ENCODE measurements at regions not wholly inside any gene's neighbourhood (a gene's known extent, or its start where the extent isn't known, plus 50 kb on each side); places are given as distances from the start of the nearest gene placed in this dataset.

- peak; percentile 52; the same call in 1 of the 2 replicates for TF ChIP-seq PKNOX1 (IDR thresholded peaks at IDR 0.05)
- TF ChIP-seq ELF4 (IDR thresholded peaks at IDR 0.05) = 0 out of 2 replicates have a peak, but pooled peaks have one; percentile 20
- peak; percentile 78 for TF ChIP-seq NFRKB (IDR thresholded peaks at IDR 0.05)
- TF ChIP-seq BHLHE40 (IDR thresholded peaks at IDR 0.05; ENCODE audit: borderline replicate concordance) = no peak; the same call in 1 of the 2 replicates
- peak; percentile 23; the same call in 1 of the 2 replicates for TF ChIP-seq L3MBTL2 (conservative IDR thresholded peaks at IDR 0.05)
- POLR2A ChIA-PET = interaction anchor here (0.7 to 10.2 kb wide), 51 partner anchors 8 to 1736 kb away, joined by 3 to 822 read pairs (median 10); a partner anchor contains a TSS
- CTCF ChIA-PET = interaction anchor here (0.7 kb wide), 1 partner anchor 23 kb away, joined by 3 read pairs; no protein-coding TSS in a partner anchor
- peak; percentile 75 for DNase-seq (ENCODE audit: extremely low spot score)
Measured at GRCh38 chr6:26157251-26158075, 70.2 kb downstream of the HFE start.

- DNase-seq (ENCODE audit: extremely low spot score) = no peak
- peak; percentile 31; the same call in 1 of the 2 replicates for TF ChIP-seq L3MBTL2 (conservative IDR thresholded peaks at IDR 0.05)
- no peak for TF ChIP-seq ZNF384 (IDR thresholded peaks at IDR 0.05)
- peak; percentile 60; the same call in 1 of the 2 replicates for TF ChIP-seq CTBP1 (IDR thresholded peaks at IDR 0.05; ENCODE audit: borderline replicate concordance)
- POLR2A ChIA-PET = interaction anchor here (0.7 to 10.2 kb wide), 39 partner anchors 11 to 1735 kb away, joined by 3 to 822 read pairs (median 19); a partner anchor contains a TSS
- CTCF ChIA-PET = interaction anchor here (0.5 to 0.6 kb wide), 2 partner anchors 32 to 107 kb away, joined by 3 to 4 read pairs; no protein-coding TSS in a partner anchor
Measured at GRCh38 chr6:26158076-26158580, 70.9 kb downstream of the HFE start.

- POLR2A ChIA-PET = interaction anchor here (0.7 to 10.2 kb wide), 36 partner anchors 11 to 1735 kb away, joined by 3 to 822 read pairs (median 20); a partner anchor contains a TSS
- DNase-seq (ENCODE audit: extremely low spot score) = peak; percentile 16
- no peak for TF ChIP-seq L3MBTL2 (conservative IDR thresholded peaks at IDR 0.05)
- TF ChIP-seq ZNF384 (IDR thresholded peaks at IDR 0.05) = peak; percentile 64; the same call in 1 of the 2 replicates
Measured at GRCh38 chr6:26158581-26159356, 71.5 kb downstream of the HFE start.

GRCh38 chr6:26159357-26160273 is 72.4 kb downstream of the HFE start:
- DNase-seq (ENCODE audit: extremely low spot score) = peak; percentile 8
- ChIA-PET POLR2A (interaction anchor here (0.8 to 10.2 kb wide), 24 partner anchors 11 to 1734 kb away, joined by 3 to 822 read pairs (median 42); a partner anchor contains a TSS), CTCF (interaction anchor here (0.7 kb wide), 1 partner anchor 63 kb away, joined by 4 read pairs; no protein-coding TSS in a partner anchor)
- 0 out of 2 replicates have a peak, but pooled peaks have one; percentile 39 for TF ChIP-seq CTBP1 (IDR thresholded peaks at IDR 0.05; ENCODE audit: borderline replicate concordance)
- TF ChIP-seq ZNF384 (IDR thresholded peaks at IDR 0.05) = no peak

More at GRCh38 chr6:26158581-26159356, 71.5 kb downstream of the HFE start:
- CTCF ChIA-PET = interaction anchor here (0.5 to 0.7 kb wide), 3 partner anchors 32 to 107 kb away, joined by 3 to 4 read pairs (median 4); no protein-coding TSS in a partner anchor

- CTCF ChIA-PET = no interaction called here
- DNase-seq (ENCODE audit: extremely low spot score) = no peak
- POLR2A ChIA-PET = interaction anchor here (1.1 to 10.2 kb wide), 5 partner anchors 9 to 38 kb away, joined by 3 to 822 read pairs (median 8); a partner anchor contains a TSS
- no peak for TF ChIP-seq FOXM1 (IDR thresholded peaks at IDR 0.05; ENCODE audit: borderline replicate concordance)
- no peak for TF ChIP-seq FOXK2 (IDR thresholded peaks at IDR 0.05)
- no peak for TF ChIP-seq PKNOX1 (IDR thresholded peaks at IDR 0.05)
- TF ChIP-seq NFRKB (IDR thresholded peaks at IDR 0.05) = no peak
- no peak for TF ChIP-seq SP1 (IDR thresholded peaks at IDR 0.05)
- no peak for TF ChIP-seq BHLHE40 (IDR thresholded peaks at IDR 0.05; ENCODE audit: borderline replicate concordance)
- TF ChIP-seq HDGF (IDR thresholded peaks at IDR 0.05; ENCODE audit: borderline replicate concordance) = no peak
- no peak for TF ChIP-seq LEF1 (IDR thresholded peaks at IDR 0.05; ENCODE audit: borderline replicate concordance)
- no peak for TF ChIP-seq FOXA1 (IDR thresholded peaks at IDR 0.05)
- TF ChIP-seq CTBP1 (IDR thresholded peaks at IDR 0.05; ENCODE audit: borderline replicate concordance) = no peak
- TF ChIP-seq L3MBTL2 (conservative IDR thresholded peaks at IDR 0.05) = no peak
- TF ChIP-seq ELF4 (IDR thresholded peaks at IDR 0.05) = no peak
- no peak for TF ChIP-seq TARDBP (IDR thresholded peaks at IDR 0.05)
- no peak for TF ChIP-seq ZNF384 (IDR thresholded peaks at IDR 0.05)
- TF ChIP-seq ARNT (IDR thresholded peaks at IDR 0.05) = no peak
- TF ChIP-seq SUZ12 (IDR thresholded peaks at IDR 0.05) = no peak
Measured at GRCh38 chr6:26161322-26161721, 74.1 kb downstream of the HFE start.

GRCh38 chr6:26162399-26162798 is 75.2 kb downstream of the HFE start:
- no peak for DNase-seq (ENCODE audit: extremely low spot score)
- CTCF ChIA-PET = no interaction called here
- no peak for TF ChIP-seq FOXA1 (IDR thresholded peaks at IDR 0.05)
- no peak for TF ChIP-seq LEF1 (IDR thresholded peaks at IDR 0.05; ENCODE audit: borderline replicate concordance)
- TF ChIP-seq ELF4 (IDR thresholded peaks at IDR 0.05) = no peak
- no peak for TF ChIP-seq CTBP1 (IDR thresholded peaks at IDR 0.05; ENCODE audit: borderline replicate concordance)
- TF ChIP-seq SUZ12 (IDR thresholded peaks at IDR 0.05) = no peak
- TF ChIP-seq BHLHE40 (IDR thresholded peaks at IDR 0.05; ENCODE audit: borderline replicate concordance) = no peak
- TF ChIP-seq PKNOX1 (IDR thresholded peaks at IDR 0.05) = no peak
- no peak for TF ChIP-seq TARDBP (IDR thresholded peaks at IDR 0.05)
- TF ChIP-seq ZNF384 (IDR thresholded peaks at IDR 0.05) = no peak
- no peak for TF ChIP-seq HDGF (IDR thresholded peaks at IDR 0.05; ENCODE audit: borderline replicate concordance)
- no peak for TF ChIP-seq ARNT (IDR thresholded peaks at IDR 0.05)
- POLR2A ChIA-PET = interaction anchor here (1.3 to 10.2 kb wide), 2 partner anchors 26 to 36 kb away, joined by 3 to 822 read pairs; a partner anchor contains a TSS

Measured in HEK293T (cell line).